ENCODE measurements at regions not wholly inside any gene's neighbourhood (a gene's known extent, or its start where the extent isn't known, plus 50 kb on each side); places are given as distances from the start of the nearest gene placed in this dataset.

- CTCF ChIA-PET = no interaction called here
These were observed 365.3 kb upstream of the ERCC4 start for GRCh38 chr16:13554643-13555042.

GRCh38 chr16:13557418-13557817 is 362.5 kb upstream of the ERCC4 start:
- no peak for ATAC-seq
- no peaks in the 10 kb centered on the region for H3K36me3 ChIP-seq (ENCODE audit: control insufficient read depth in 1 of 2, insufficient read depth in 2 of 2, low read length in 2 of 2)
- no peak overlapping the region for H3K4me3 ChIP-seq (replicated peaks in 1 of 2; ENCODE audit: low read depth in 1 of 2, low read length in 2 of 2)
- TF ChIP-seq EGR1 (IDR thresholded peaks at IDR 0.05; ENCODE audit: low read depth) (no peak), EZH2 (IDR thresholded peaks at IDR 0.05) (no peak), EZH2phosphoT487 (IDR thresholded peaks at IDR 0.05; ENCODE audit: borderline replicate concordance) (no peak), ELF1 (IDR thresholded peaks at IDR 0.05; ENCODE audit: borderline replicate concordance, low read depth) (no peak), SIN3A (IDR thresholded peaks at IDR 0.05; ENCODE audit: low read depth) (no peak), POLR2AphosphoS5 (IDR thresholded peaks at IDR 0.05; ENCODE audit: low read depth, low read length) (no peak), SP1 (IDR thresholded peaks at IDR 0.05; ENCODE audit: low read depth) (no peak), ZBTB33 (IDR thresholded peaks at IDR 0.05; ENCODE audit: extremely low read depth, insufficient replicate concordance, low read length) (no peak), MAX (IDR thresholded peaks at IDR 0.05) (no peak), RAD21 (IDR thresholded peaks at IDR 0.05; ENCODE audit: low read depth) (no peak)
- intact Hi-C loops (cut with micrococcal nuclease) = no loop called here
- no peak overlapping the region for H3K27ac ChIP-seq (ENCODE audit: low read depth, low read length)
- no peaks in the 10 kb centered on the region for H3K9me2 ChIP-seq (ENCODE audit: insufficient read depth)
- no peak for DNase-seq (ENCODE audit: low read depth, low spot score)
- no peaks in the 10 kb centered on the region for H3K27me3 ChIP-seq (ENCODE audit: insufficient read depth, low read length)
- no TSS peak for BruUV-seq (replicated peaks)
- ChIA-PET CTCF (no interaction called here), RAD21 (ENCODE audit: low non-redundant PET in 1 of 2, low total read pairs in 2 of 2, uncharacterized antibody in 2 of 2, unreplicated experiment in 2 of 2) (no interaction called here), POLR2A (no interaction called here)
- H3K79me2 ChIP-seq (ENCODE audit: insufficient read depth, low read length) = no peaks in the 10 kb centered on the region
- no peaks in the 10 kb centered on the region for H3K4me1 ChIP-seq (ENCODE audit: control insufficient read depth in 1 of 2, insufficient read depth in 2 of 2, low read length in 2 of 2)
- H3K4me2 ChIP-seq (ENCODE audit: low read length) = no peak overlapping the region
- no peaks in the 10 kb centered on the region for H3K9me3 ChIP-seq (ENCODE audit: control insufficient read depth in 1 of 2, insufficient read depth in 1 of 2, low read depth in 1 of 2, low read length in 2 of 2)
- no peak overlapping the region for H3K9ac ChIP-seq (ENCODE audit: low read length)
- H2AFZ ChIP-seq (ENCODE audit: low read depth, low read length, poor library complexity, severe bottlenecking) = no peak overlapping the region
- H4K20me1 ChIP-seq (ENCODE audit: insufficient read depth) = no peaks in the 10 kb centered on the region

More at GRCh38 chr16:13554643-13555042, 365.3 kb upstream of the ERCC4 start:
- intact Hi-C loops (cut with micrococcal nuclease) = no loop called here
- Histone ChIP-seq H3K9ac (ENCODE audit: low read length) (no peak overlapping the region), H3K27ac (ENCODE audit: low read depth, low read length) (no peak overlapping the region), H2AFZ (ENCODE audit: low read depth, low read length, poor library complexity, severe bottlenecking) (no peak overlapping the region), H3K27me3 (ENCODE audit: insufficient read depth, low read length) (no peaks in the 10 kb centered on the region), H3K9me3 (ENCODE audit: control insufficient read depth in 1 of 2, insufficient read depth in 1 of 2, low read depth in 1 of 2, low read length in 2 of 2) (no peaks in the 10 kb centered on the region), H4K20me1 (ENCODE audit: insufficient read depth) (no peaks in the 10 kb centered on the region), H3K36me3 (ENCODE audit: control insufficient read depth in 1 of 2, insufficient read depth in 2 of 2, low read length in 2 of 2) (no peaks in the 10 kb centered on the region), H3K4me3 (replicated peaks in 1 of 2; ENCODE audit: low read depth in 1 of 2, low read length in 2 of 2) (no peak overlapping the region), H3K4me2 (ENCODE audit: low read length) (no peak overlapping the region), H3K4me1 (ENCODE audit: control insufficient read depth in 1 of 2, insufficient read depth in 2 of 2, low read length in 2 of 2) (no peaks in the 10 kb centered on the region), H3K9me2 (ENCODE audit: insufficient read depth) (no peaks in the 10 kb centered on the region), H3K79me2 (ENCODE audit: insufficient read depth, low read length) (no peaks in the 10 kb centered on the region)
- TF ChIP-seq ZFX (IDR thresholded peaks at IDR 0.05) (no peak), SIN3A (IDR thresholded peaks at IDR 0.05; ENCODE audit: low read depth) (no peak), JUND (IDR thresholded peaks at IDR 0.05) (no peak), ZNF274 (IDR thresholded peaks at IDR 0.05; ENCODE audit: low read depth, low read length) (no peak), YY1 (IDR thresholded peaks at IDR 0.05; ENCODE audit: extremely low read depth, insufficient replicate concordance, low read depth, low read length) (no peak), EZH2phosphoT487 (IDR thresholded peaks at IDR 0.05; ENCODE audit: borderline replicate concordance) (no peak), SP1 (IDR thresholded peaks at IDR 0.05; ENCODE audit: low read depth) (no peak), EGR1 (IDR thresholded peaks at IDR 0.05; ENCODE audit: low read depth) (no peak), FOSL1 (IDR thresholded peaks at IDR 0.05; ENCODE audit: low read depth) (no peak)
- no peak for ATAC-seq
- RAD21 ChIA-PET (ENCODE audit: low non-redundant PET in 1 of 2, low total read pairs in 2 of 2, uncharacterized antibody in 2 of 2, unreplicated experiment in 2 of 2) = no interaction called here
- BruUV-seq (replicated peaks) = no TSS peak
- DNase-seq (ENCODE audit: low read depth, low spot score) = no peak
- POLR2A ChIA-PET = no interaction called here
